Ovary (tissue), 7 donors: ENCODE measurements at regions not wholly inside any gene's neighbourhood (a gene's known extent, or its start where the extent isn't known, plus 50 kb on each side); places are given as distances from the start of the nearest gene placed in this dataset.
"Not testable (repeated sequence)": the region's sequence is repeated elsewhere in the genome, so short reads cannot be mapped to it uniquely, and the experiment has no call there.

Experiments
- DNase-seq, 5 donors: peaks; one replicate each; pipeline ENCODE4 v3.0.0-alpha.2; 2019 to 2020
- H3K27ac ChIP-seq, 2 donors: fragments of 200-600 bp; one replicate each; pipeline versions ENCODE4 v1.5.1 to v1.8.0; 2019 to 2022
- H3K27me3 ChIP-seq: fragments of 200-600 bp; one replicate; pipeline ENCODE4 v1.8.0; 2022
- H3K36me3 ChIP-seq: fragments of 200-600 bp; sonication (generic); one replicate; pipeline ENCODE4 v1.5.1; 2019
- H3K4me1 ChIP-seq: one replicate; pipeline ENCODE4 v1.8.1; 2013; ENCODE audit warnings: mild to moderate bottlenecking, moderate library complexity; ENCODE audit not compliant: insufficient read depth
- H3K4me3 ChIP-seq: fragments of 200-600 bp; sonication (generic); one replicate; pipeline ENCODE4 v1.5.1; 2017
- H3K9me3 ChIP-seq, 2 donors: fragments of 200-600 bp in 1 of 2; sonication (generic) in 1 of 2; one replicate each; pipeline versions ENCODE4 v1.5.1 to v1.8.1; 2013 to 2019; ENCODE audit warnings: mild to moderate bottlenecking in 1 of 2, moderate library complexity in 1 of 2
- EP300 ChIP-seq: sonication (generic); formaldehyde crosslinking; IDR thresholded peaks from one replicate; pipeline ENCODE4 v1.6.1; 2017; ENCODE audit warnings: antibody characterized with exemption
- POLR2A ChIP-seq: fragments of 450-650 bp; IDR thresholded peaks from one replicate; pipeline ENCODE4 v1.6.1; 2017; ENCODE audit warnings: antibody characterized with exemption, mild to moderate bottlenecking, moderate library complexity
- WGBS, 3 donors: extraction: QIAGEN DNeasy Blood & Tissue Kit in 1 of 3; methylation state at CpG; one replicate each; pipeline versions ENCODE4 v1.1.5 to v1.1.7; 2013 to 2017; 5-methylcytosine and 5-hydroxymethylcytosine counted together
- intact Hi-C, 4 donors: fragments of 100-400 bp; cut with DNase I; formaldehyde crosslinking; loops; one replicate each; pipeline versions ENCODE4 v1.11.0 to v1.15.1; 2022 to 2023
- TF ChIP-seq, protein P1 (sequence below), 3 donors: fragments of 450-650 bp in 2 of 3; fragments of 200-600 bp in 1 of 3; IDR thresholded peaks; one replicate each; pipeline versions ENCODE4 v1.5.1 to v1.8.0; 2016 to 2022; ENCODE audit warnings: antibody characterized with exemption in 3 of 3, mild to moderate bottlenecking in 1 of 3
- donor health status: DM: no; HTN: no; CAD: no; lungs with moderate emphysema.
- donor health status: DM: no; HTN: no; CAD: no.
- donor health status: Bipolar disorder and iron deficiency.
- donor health status: DM: no; HTN: no; CAD: no.
- donor health status: DM: yes; HTN: yes; CAD: no.

DNA sequence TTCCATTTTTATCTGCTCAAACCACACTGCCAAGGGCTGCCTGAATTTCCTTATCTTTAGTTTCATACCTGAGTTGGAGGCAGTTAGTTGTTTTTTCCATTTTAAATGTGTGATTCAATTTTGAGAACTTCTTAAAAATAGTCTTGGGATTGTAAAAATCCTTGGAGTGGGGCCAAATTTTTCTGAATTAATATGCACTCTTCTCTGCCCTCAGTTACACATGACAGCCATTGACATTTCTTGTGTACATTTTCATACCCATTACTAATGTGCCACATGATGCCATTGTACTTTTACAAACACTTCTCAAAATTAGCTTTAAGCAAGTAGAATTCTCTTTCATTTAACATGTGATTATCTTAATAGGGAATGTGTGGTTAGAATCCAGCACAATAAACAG is 141.7 kb downstream of the C3orf38 start:
- TF ChIP-seq, protein P1, sequence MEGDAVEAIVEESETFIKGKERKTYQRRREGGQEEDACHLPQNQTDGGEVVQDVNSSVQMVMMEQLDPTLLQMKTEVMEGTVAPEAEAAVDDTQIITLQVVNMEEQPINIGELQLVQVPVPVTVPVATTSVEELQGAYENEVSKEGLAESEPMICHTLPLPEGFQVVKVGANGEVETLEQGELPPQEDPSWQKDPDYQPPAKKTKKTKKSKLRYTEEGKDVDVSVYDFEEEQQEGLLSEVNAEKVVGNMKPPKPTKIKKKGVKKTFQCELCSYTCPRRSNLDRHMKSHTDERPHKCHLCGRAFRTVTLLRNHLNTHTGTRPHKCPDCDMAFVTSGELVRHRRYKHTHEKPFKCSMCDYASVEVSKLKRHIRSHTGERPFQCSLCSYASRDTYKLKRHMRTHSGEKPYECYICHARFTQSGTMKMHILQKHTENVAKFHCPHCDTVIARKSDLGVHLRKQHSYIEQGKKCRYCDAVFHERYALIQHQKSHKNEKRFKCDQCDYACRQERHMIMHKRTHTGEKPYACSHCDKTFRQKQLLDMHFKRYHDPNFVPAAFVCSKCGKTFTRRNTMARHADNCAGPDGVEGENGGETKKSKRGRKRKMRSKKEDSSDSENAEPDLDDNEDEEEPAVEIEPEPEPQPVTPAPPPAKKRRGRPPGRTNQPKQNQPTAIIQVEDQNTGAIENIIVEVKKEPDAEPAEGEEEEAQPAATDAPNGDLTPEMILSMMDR (IDR thresholded peaks at IDR 0.05), result no peak
- TF ChIP-seq EP300 (no peak), POLR2A (no peak)
- Histone ChIP-seq H3K9me3 (no peaks in the 10 kb centered on the region), H3K27ac (no peak overlapping the region), H3K4me1 (no peaks in the 10 kb centered on the region), H3K36me3 (no peaks in the 10 kb centered on the region), H3K27me3 (no peaks in the 10 kb centered on the region), H3K4me3 (no peak overlapping the region)
- DNase-seq, result no peak
- intact Hi-C loops, result no loop called here

DNA sequence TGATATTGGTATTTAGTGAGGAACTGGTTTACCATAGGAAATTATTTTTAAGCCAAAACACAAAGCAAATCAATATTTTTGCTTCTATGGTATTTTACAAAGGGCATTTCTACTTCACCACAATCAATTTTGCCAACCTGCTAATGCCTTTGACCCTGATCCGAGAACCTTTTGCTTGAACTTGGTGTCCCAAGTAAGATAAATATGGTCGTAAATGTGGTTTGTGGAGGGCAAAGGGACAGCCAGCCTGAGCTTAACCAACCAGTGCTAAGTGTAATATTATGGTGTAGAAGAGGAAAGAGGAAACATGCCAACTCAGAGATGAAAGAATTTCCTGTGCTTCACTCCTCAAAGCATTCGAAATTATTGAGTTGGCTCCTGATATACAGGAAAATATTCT is 148.4 kb downstream of the C3orf38 start:
- Histone ChIP-seq H3K36me3 (no peaks in the 10 kb centered on the region), H3K27ac (no peak overlapping the region), H3K4me1 (no peaks in the 10 kb centered on the region), H3K27me3 (no peaks in the 10 kb centered on the region), H3K4me3 (no peak overlapping the region), H3K9me3 (no peaks in the 10 kb centered on the region)
- WGBS, 3 donors, result 33 to 40% (median 34%) methylated on average over 3 of the region's 3 CpGs
- TF ChIP-seq, protein P1 (IDR thresholded peaks at IDR 0.05), result no peak
- TF ChIP-seq POLR2A (no peak), EP300 (no peak)
- no peak for DNase-seq
- intact Hi-C loops, result no loop called here

DNA sequence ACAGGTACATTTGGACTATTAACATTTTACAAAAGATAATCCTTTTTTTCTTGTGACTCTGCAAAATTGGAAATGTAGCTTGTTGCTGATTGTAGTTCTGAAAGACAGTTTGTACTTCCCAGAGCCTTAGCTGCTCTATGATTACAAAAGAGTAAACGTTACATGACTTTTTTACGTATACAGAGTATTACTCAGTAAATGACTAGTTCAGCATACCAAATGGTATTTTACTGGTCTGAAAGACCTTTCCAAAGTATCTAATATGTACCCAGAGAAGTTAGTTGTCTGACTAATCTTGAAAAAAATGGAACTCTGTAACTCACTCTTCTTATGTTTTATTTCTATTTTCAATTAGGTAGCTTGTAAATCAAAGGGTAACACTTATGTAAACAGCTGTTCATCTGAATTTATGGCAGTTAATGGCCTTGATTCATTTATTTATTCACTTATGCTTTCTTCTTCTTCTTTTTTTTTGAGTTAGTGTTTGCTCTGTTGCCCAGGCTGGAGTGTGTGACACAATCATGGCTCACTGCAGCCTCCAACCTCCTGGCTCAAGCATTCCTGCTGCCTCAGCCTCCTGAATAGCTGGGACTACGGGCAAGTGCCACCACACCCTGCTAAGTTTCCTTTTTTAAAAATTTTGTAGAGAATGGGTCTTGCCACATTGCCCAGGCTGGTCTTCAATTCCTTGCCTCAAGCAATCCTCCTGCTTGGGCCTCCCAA is 151.7 kb downstream of the C3orf38 start:
- H3K36me3 ChIP-seq, result no peaks in the 10 kb centered on the region
- no peaks in the 10 kb centered on the region for H3K9me3 ChIP-seq
- no peaks in the 10 kb centered on the region for H3K4me1 ChIP-seq
- WGBS, 3 donors, result 82 to 87% (median 84%) methylated on average over 3 of the region's 3 CpGs
- H3K27me3 ChIP-seq, result no peaks in the 10 kb centered on the region
- intact Hi-C loops, result no loop called here
- TF ChIP-seq EP300 (no peak), POLR2A (no peak)
- TF ChIP-seq, protein P1 (IDR thresholded peaks at IDR 0.05), result no peak
- no peak overlapping the region for H3K4me3 ChIP-seq
- DNase-seq, result no peak
- H3K27ac ChIP-seq, result no peak overlapping the region

DNA sequence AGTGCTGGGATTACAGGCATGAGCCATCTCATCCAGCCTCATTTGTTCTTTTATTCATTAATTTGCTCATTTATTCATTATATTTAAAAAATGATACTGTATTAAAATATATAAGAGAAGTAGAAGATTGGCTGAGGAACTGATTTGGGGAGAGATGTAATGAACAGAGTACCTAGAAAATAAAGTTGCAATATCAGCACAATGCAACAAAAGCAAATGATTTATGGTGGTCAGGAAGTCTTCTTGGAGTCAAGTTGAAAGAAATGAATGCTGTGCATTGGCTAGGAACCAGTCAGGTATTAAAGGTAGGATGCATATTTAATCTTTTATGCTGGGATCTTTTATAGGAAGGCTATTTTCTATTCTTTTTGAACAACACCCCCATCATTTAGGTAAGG is 152.2 kb downstream of the C3orf38 start:
- no peaks in the 10 kb centered on the region for H3K27me3 ChIP-seq
- intact Hi-C loops, result no loop called here
- TF ChIP-seq, protein P1 (IDR thresholded peaks at IDR 0.05), result no peak
- TF ChIP-seq POLR2A, result no peak
- TF ChIP-seq EP300, result no peak
- H3K4me3 ChIP-seq, result no peak overlapping the region
- no peak overlapping the region for H3K27ac ChIP-seq
- H3K4me1 ChIP-seq, result no peaks in the 10 kb centered on the region
- DNase-seq, result no peak
- no peaks in the 10 kb centered on the region for H3K36me3 ChIP-seq
- H3K9me3 ChIP-seq, result no peaks in the 10 kb centered on the region

DNA sequence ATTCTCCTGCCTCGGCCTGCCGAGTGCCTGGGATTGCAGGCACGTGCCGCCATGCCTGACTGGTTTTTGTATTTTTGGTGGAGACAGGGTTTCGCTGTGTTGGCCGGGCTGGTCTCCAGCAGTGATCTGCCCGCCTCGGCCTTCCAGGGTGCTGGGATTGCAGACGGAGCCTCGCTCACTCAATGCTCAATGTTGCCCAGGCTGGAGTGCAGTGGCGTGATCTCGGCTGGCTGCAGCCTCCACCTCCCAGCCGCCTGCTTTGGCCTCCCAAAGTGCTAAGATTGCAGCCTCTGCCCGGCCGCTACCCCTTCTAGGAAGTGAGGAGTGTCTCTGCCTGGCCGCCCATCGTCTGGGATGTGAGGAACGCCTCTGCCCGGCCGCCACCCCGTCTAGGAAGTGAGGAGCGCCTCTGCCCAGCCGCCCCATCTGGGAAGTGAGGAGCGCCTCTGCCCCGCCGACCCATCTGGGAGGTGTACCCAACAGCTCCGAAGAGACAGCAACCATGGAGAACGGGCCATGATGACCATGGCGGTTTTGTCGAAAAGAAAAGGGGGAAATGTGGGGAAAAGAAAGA is 153.7 kb downstream of the C3orf38 start:
- H3K4me3 ChIP-seq, intact Hi-C loops, H3K27me3 ChIP-seq, H3K36me3 ChIP-seq, H3K27ac ChIP-seq, DNase-seq, H3K9me3 ChIP-seq, H3K4me1 ChIP-seq: not testable (repeated sequence)
- WGBS, 3 donors, result 93 to 95% (median 95%) methylated on average over 29 to 30 of the region's 30 CpGs
